SU-DHL-6 (cell line): ENCODE measurements at regions not wholly inside any gene's neighbourhood (a gene's known extent, or its start where the extent isn't known, plus 50 kb on each side); places are given as distances from the start of the nearest gene placed in this dataset.

ENCODE experiments used
- CTCF ChIP-seq: fragments of 200-600 bp; sonication (generic); IDR thresholded peaks from one replicate; pipeline ENCODE4 v1.5.1; 2017; ENCODE audit warnings: antibody characterized with exemption, mild to moderate bottlenecking, low read length, moderate library complexity; ENCODE audit not compliant: insufficient read depth, poor library complexity, severe bottlenecking
- EZH2phosphoT487 ChIP-seq: fragments of 200-600 bp; sonication (generic), shearing (Covaris generic); conservative IDR thresholded peaks from 2 replicates; pipeline ENCODE4 v1.6.1; 2018; ENCODE audit warnings: mild to moderate bottlenecking, antibody characterized with exemption, low read length, moderate library complexity, mixed read lengths

GRCh38 chr1:10943991-10944730 is 68.3 kb upstream of the TARDBP start:
- TF ChIP-seq CTCF = no peak
- no peak for TF ChIP-seq EZH2phosphoT487
